HFF-Myc (cell line): ENCODE measurements at regions not wholly inside any gene's neighbourhood (a gene's known extent, or its start where the extent isn't known, plus 50 kb on each side); places are given as distances from the start of the nearest gene placed in this dataset.

Experiments used
- DNase-seq: peaks from one replicate; pipeline ENCODE4 v3.0.0-alpha.2; 2011; ENCODE audit warnings: low read depth; ENCODE audit errors: extremely low read depth
- H3K4me3 ChIP-seq: replicated peaks from 2 replicates; pipeline ENCODE4 v1.5.1; 2011; ENCODE audit warnings: low read depth, mild to moderate bottlenecking, control low read depth, low read length
- TF ChIP-seq, protein P1 (sequence below): IDR thresholded peaks from 2 replicates; pipeline ENCODE4 v1.5.1; 2012; ENCODE audit warnings: mild to moderate bottlenecking, low read depth, low read length, control low read depth; ENCODE audit errors: missing control alignments

DNA sequence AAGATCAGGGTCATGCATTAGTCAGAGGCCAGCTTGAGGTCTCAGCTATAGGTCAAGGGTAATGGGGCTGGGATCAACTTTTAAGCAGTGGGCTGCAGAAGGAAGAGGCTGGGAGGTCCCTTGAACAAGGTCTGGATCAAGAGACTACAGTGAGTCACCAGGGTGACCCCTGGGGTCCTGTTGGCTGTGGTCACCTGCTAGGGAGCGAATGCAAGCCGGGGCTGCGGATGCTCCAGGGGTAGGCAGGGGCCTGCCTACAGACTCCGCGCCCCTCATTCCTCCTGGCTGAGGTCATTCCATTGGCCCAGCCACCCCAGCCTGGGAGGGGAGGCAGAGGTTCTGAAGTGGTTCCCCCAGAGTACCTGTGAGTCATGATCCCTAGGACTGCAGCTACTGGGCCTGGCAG lies 110.4 kb downstream of the CYP26B1 start:
- no peak for DNase-seq
- TF ChIP-seq, protein P1, sequence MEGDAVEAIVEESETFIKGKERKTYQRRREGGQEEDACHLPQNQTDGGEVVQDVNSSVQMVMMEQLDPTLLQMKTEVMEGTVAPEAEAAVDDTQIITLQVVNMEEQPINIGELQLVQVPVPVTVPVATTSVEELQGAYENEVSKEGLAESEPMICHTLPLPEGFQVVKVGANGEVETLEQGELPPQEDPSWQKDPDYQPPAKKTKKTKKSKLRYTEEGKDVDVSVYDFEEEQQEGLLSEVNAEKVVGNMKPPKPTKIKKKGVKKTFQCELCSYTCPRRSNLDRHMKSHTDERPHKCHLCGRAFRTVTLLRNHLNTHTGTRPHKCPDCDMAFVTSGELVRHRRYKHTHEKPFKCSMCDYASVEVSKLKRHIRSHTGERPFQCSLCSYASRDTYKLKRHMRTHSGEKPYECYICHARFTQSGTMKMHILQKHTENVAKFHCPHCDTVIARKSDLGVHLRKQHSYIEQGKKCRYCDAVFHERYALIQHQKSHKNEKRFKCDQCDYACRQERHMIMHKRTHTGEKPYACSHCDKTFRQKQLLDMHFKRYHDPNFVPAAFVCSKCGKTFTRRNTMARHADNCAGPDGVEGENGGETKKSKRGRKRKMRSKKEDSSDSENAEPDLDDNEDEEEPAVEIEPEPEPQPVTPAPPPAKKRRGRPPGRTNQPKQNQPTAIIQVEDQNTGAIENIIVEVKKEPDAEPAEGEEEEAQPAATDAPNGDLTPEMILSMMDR: no peak
- H3K4me3 ChIP-seq: no peak overlapping the region

DNA sequence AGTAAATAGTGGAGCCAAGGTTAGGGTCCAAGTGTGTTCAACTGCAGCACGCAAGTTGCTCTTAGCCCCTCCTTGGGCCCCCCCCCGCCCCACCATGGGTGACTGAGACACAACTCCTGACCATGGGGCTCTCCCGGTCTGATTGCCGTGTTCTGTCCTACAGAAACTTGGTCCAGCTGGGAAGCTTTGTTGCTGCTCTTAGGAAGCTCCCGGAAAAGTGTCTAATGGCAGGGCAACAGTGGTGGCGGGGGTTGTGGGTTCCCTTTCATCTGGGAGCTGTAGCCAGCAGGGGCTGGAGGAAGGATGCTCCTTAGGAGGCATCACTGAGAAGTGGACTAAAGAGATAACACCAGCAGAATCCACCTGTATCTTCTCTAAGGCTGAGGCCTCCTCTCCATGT lies 111.1 kb downstream of the CYP26B1 start:
- no peak for DNase-seq
- TF ChIP-seq, protein P1: no peak
- H3K4me3 ChIP-seq: no peak overlapping the region

DNA sequence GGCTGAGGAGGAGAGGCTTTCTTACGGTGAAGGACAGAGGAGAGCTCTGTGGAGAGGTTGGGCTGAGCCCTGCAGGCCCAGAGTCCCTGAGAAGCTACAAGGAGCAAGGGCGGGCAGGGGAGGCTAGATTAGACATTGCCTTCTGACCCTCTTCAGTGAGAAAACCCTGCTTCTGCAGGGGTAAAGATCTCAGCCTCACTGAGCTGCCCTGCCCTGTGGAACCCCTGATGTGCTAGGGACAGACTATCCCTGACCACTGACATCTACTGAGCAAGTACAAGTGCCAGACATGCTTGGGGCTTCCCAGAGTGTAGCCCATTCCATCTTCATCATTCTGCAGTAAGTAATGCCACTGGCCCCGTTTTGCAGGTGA lies 111.5 kb downstream of the CYP26B1 start:
- DNase-seq: no peak
- H3K4me3 ChIP-seq: no peak overlapping the region
- TF ChIP-seq, protein P1: no peak

DNA sequence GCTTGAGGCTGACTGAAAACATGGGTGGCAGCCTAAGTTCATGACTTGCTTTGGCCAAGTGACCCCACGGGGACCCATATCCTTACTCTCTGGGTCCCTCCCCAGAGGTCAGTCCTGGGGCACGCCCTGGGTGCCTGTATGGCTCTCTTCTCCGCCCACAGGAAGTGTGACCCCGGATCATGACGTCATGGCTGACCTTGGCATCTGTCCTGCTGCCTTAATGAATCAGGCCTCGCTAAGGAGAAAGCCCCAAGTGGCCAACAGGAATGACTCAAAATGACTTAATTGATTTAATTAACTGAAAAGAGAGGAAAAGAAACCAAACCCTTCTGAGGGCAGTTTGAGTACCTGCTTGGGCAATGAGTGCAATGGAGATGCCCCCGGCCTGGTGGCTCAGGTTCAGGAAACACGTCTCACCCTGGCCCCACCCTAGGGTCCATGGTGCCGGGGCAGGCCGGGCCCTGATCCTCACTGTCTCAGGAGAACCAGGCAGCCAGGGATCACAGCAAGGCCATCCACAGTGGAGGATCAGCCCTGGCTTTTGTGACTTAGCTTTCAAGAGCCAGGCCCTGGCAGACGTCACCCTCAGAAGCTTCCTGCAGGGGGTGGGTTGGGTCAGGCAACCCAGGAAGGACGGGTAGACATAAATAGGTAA lies 112.0 kb downstream of the CYP26B1 start:
- TF ChIP-seq, protein P1: no peak
- no peak overlapping the region for H3K4me3 ChIP-seq
- DNase-seq: peak; percentile 12

DNA sequence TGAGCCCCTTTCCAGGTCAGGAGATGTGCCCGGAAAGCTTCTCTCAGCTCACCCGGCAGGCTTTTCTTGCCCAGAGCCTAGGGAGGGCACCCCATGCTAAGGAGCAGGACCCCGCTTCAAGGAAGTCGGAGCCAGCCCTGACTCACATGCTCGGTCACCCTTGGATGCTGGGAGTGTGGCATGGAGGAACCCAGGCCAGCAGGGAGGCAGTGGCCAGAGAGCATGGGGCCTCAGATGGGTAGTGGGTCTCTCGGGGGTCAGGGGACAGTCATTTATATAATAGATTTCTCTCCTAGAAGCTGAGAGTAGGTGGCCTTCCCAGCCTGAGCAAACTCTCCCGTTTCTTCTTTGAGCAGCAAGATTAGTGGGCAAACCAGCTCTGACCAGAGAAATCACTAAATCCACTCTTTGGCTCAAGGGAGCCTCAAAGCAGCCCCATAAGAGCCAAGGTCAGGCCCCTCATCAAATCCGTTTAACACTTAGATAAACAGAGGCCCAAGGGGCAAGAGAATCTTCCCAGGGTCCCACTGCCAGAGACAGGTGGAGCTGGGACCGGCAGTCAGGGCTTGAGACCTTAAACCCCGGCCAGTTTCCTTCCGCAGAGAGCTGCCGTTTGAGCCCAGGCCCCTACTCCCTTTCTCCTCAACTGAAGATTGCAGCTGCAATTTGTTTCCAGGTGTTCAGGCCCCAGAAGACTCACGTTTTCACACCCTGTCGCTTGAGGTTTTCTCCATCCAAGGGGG lies 113.1 kb downstream of the CYP26B1 start:
- no peak for DNase-seq

DNA sequence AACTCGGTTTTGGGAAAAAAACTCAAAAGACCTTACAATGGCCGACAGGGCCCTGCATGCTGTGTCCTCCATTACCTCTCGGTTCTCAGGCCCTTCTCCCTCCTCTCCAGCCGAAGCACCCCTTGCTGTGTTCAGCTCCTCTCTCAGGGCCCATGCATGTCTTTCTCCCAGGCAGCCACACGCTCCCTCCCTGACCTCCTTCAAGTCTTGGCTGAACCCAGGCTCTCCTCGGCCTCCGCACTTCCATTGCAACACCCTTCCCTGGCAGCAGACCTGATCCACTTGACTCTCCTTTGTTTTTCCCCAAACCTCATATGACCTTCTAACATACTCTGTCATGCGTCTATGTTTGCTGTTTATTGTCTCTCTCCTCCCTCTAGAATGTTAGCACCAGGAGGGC lies 114.0 kb downstream of the CYP26B1 start:
- TF ChIP-seq, protein P1: no peak
- DNase-seq: no peak
- no peak overlapping the region for H3K4me3 ChIP-seq

More for the DNA sequence above, 113.1 kb downstream of the CYP26B1 start:
- TF ChIP-seq, protein P1: no peak
- H3K4me3 ChIP-seq: no peak overlapping the region
